ENCODE measurements at regions not wholly inside any gene's neighbourhood (a gene's known extent, or its start where the extent isn't known, plus 50 kb on each side); places are given as distances from the start of the nearest gene placed in this dataset.
"Not testable (repeated sequence)": the region's sequence is repeated elsewhere in the genome, so short reads cannot be mapped to it uniquely, and the experiment has no call there.

DNA sequence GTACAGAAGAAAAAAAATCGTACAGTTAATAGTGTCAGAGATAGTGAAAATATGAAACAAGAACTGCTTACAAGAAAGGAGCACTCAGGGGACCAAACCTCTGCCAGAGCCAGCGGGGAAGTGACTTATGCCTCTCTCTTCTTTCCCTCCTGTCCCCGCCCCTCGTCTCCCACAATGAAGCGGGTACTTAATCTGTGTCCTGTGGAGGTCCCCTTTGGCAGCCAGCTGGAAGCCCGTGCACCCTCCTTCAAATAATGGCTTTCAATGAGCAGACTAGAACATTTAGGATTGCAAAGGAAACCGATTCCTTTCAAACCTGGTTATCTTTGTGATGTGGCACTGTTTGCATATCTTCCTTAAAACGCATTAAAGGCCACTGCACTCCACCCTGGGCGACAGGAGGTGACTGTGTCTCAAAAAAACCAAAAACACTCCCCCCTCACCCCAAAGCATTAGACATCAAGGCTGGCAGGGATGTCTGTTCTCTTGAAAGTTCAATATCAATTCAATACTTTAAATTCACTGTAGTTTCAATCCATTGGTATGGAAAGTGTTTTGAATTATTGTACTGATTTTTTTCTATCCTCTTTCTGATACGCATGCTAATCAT lies 51.7 kb downstream of the PPIAL4C start:
- not testable (repeated sequence) for DNase-seq (ENCODE audit: extremely low read depth in 1 of 2, low read depth in 1 of 2)

DNA sequence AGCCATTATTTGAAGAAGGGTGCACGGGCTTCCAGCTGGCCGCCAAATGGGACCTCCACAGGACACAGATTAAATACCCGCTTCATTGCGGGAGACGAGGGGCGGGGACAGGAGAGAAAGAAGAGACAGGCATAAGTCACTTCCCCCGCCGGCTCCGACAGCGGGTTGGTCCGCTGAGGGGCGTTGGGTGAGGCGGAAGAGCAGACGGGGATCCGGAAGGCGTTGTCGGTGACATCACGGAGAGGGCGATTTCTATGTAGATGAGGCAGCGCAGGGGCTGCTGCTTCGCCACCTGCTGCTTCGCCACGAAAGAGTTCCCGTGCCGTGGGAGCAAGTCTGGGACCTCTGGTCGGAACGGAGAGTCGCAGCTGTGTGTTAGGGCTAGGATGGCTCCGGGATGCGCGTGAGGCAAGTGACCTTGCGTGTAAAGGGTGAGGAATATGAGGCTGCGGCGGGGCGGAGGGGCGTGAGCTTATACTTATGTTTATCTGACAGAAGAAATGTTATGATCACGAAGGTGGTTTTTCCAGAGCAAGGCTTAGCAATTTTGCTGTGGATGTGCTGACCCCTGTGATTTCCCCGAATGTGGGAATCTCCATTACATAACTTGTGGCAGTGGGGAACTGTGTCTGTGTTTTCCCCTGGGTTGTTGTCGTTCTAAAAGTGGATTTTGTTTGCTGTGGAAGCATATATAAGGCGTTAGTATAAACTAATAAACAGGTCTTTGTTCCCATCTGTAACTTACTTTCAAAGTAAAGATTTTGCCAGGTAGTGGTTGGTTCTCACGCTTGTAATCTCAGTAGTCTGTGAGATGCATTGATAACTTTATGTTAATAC lies 52.9 kb downstream of the PPIAL4C start:
- DNase-seq (ENCODE audit: extremely low read depth in 1 of 2, low read depth in 1 of 2): peak; percentile 73 to 83

DNA sequence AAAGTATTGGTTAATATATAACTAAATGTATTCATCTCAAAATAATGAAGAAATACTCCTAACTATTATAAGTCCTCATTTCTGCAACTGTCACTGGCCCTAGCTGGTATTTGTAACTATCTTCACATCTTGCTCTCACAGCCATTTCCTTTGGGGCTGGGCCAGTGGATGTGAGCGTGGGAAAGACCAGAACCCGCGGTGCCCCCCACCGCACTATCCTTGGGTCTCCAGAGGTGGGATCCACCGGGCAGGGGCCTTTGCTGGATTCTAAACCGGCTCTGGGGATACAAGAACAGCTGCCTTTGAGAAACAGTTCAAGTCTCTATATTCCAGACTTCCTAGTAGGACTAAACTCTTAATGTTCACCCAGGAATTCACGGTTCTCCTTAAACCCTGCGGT lies 54.8 kb downstream of the PPIAL4C start:
- DNase-seq (ENCODE audit: extremely low read depth in 1 of 2, low read depth in 1 of 2): not testable (repeated sequence)

DNA sequence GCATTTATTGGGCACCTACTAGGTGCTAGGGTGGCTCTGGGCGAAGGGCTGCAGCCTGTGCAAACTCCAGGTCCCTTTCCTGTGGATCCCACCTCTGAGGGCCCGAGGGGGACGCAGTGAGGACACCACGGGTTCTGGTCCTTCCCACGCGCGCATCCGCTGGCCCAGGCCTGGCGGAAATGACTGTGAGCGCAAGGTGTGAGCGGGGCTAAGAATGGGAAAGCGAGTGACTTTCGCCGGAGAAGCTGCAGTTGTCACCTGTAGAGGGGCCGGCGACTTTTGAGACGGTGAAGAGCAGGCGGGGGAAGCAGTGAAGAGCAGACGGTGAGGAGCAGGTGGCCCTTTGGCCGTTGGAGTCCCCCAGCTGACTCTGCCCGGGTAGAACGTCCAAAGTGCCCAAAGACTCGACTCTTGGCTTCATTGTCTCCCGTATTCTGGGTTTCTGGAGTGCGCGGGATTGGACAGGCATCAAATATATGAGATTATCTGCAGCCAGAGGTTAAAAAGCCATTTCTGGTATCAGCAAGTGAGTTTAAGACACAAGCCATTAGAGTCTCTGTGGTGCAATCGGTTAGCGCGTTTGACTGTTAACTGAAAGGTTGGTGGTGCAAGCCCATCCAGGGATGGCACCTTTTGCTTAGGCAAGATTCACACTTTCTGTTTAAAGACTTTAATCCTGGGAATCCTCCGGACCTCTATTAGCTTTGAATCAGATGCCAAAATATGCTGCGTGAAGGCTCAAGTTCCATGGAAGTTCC lies 55.4 kb downstream of the PPIAL4C start:
- DNase-seq (ENCODE audit: extremely low read depth in 1 of 2, low read depth in 1 of 2): not testable (repeated sequence)

DNA sequence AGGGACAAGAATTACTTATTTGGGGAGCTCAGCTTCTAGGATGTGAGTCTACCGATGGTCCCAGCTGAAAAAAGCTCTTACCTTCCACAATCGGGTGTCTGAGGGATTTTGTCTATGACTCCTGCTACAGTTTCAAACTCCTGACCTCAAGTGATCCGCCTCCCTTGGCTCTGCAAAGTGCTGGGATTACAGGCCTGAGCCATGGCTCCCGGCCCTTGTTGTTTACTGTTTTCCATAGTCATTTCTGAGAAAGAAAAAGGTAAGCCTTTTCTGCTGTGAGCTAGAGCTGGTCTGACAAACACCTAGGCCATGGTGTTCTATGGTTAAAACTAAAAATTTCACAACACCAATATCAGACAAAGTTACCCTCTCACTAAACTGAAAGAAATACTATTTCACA lies 57.5 kb downstream of the PPIAL4C start:
- DNase-seq (ENCODE audit: extremely low read depth in 1 of 2, low read depth in 1 of 2): not testable (repeated sequence)

DNA sequence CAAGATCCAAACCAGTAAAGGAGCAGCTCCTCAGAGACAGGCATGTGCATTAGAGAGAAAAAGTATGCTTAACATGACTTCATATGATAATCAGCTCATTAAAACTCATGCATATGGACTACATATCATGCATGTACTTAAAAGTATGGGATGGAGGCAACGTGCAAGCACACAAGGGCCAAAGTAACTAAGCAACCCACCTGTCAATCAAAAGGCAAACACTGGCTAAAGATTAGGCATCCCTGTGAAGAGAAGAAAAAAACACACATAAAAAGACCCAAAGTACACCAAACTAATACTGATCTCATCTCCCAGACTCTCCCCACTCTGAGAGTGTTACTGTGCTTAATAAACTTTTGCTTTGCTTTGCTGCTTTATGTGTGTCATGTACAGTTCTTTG lies 61.2 kb downstream of the PPIAL4C start:
- DNase-seq (ENCODE audit: extremely low read depth in 1 of 2, low read depth in 1 of 2): not testable (repeated sequence)

DNA sequence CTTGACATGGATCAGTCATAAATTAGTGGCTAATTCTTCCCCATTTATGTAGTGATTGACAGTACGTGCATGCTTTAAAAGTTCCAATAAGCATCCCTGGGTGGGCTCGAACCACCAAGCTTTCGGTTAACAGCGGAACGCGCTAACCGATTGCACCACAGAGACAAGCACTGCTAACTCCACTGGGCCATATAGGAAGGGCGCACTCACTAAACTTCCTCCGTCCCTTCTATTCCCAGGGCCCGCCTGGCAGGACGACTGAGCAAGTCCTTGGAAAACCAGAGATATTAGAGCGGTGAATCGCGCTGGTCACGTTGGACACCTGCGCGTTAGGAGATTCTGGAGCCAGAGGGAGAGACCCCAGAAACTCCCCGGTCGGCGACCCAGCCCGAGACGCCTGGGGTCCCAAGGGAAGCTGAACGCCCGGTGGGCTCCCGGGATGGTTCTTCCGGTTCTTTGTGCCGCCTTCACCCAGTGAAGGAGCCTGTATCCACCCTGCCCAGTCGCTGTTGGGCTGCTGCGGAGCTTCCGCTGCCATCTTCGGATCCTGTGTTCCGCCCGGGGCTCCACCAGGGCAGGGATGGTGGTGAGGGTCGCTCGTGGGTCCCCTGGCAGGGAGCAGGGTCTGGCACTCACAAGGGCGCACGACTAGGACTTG lies 62.8 kb downstream of the PPIAL4C start:
- not testable (repeated sequence) for DNase-seq (ENCODE audit: extremely low read depth in 1 of 2, low read depth in 1 of 2)

DNA sequence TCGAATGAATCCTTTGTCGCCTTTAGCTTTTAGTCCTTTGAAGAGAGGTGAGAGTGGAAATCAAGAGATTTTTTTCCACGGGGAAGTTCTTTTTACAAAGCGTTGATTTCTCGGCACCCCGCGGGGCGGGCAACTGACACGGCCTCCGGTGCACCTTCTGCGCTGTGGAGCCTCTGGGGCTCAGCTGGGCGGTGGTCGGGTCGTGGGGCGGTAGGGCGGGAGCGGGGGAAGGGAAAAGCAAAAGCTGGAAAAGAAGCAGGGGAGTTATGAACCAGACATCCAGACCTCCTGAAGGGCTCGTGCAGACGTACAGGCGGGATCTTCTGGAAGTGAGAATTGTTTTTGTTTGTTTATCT lies 63.3 kb downstream of the PPIAL4C start:
- DNase-seq (ENCODE audit: extremely low read depth in 1 of 2, low read depth in 1 of 2): not testable (repeated sequence)

DNA sequence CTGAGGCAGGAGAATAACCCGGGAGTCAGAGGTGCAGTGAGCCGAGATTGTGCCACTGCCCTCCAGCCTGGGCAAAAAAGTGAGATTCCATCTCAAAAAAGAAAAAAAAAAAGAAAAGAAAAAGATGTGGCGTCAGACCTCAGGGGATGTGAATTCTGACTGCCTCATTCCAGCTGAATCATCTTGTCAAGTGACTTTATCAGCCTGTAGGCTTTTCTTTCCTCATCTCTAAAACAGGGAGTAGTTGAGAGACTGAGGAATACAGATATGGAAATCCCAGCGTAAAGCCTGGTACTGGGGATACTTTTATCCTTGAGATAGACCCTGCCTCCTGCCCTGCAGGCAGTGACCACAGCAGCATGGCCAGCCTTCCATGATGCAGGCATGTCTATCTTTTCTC lies 74.1 kb downstream of the PPIAL4C start:
- not testable (repeated sequence) for DNase-seq (ENCODE audit: extremely low read depth in 1 of 2, low read depth in 1 of 2)

DNA sequence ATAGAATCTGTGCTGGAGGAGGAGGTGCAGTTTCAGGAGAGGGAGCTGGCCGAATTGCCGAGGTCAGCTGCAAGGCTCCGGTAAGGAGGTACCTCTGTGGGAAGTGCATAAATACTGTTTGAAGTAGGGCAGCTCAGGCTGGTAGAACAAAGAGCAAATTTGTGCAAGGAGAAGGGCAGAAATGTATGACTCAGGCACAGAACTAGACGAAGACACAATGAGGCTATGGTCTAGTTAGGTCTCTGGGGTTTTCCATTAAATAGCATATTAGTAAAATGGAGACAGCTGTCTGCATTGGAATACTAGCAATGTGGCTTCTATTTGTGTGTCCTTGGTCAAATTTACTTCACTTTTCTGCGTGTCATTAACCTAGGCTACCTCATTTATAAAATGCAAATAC lies 74.5 kb downstream of the PPIAL4C start:
- DNase-seq (ENCODE audit: extremely low read depth in 1 of 2, low read depth in 1 of 2): not testable (repeated sequence)

DNA sequence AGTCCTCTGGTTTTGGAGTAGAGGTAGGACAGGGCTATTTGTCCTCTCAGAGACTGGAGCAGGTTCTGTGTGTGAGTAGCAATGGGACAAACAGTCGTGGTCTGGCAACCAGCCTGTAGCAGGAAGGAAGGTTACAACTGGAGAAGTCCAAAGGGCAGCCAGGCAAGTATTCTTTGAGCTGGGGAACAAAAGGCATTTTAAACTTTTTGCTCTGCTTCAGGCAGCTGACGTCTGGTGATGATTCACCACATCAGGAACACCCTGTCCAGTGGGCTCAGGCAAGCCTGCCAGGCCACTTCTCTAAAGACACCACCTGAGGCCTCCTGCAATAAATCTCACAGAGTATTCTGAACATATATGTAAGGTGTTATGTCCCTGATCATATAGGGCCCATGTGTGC lies 81.0 kb downstream of the PPIAL4C start:
- DNase-seq (ENCODE audit: extremely low read depth in 1 of 2, low read depth in 1 of 2): not testable (repeated sequence)

DNA sequence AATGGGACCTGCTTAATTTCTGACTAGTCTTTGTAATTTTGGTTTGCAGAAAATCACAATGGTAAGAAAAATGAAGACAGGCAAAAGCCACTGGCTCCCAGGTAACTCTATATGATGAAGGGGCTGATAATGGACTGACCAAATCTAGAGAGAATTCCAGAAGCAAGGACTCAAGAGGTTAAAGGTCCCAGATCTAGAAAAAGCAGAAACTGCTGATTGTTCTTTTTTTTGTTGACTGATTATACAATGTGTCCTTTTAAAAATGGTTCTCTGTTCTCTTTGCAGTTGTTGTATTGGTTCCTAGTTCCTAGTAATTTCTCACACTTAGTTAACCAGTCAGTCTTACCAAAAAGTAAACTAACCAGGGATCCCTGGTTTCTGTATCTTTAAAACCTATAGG lies 81.4 kb downstream of the PPIAL4C start:
- not testable (repeated sequence) for DNase-seq (ENCODE audit: extremely low read depth in 1 of 2, low read depth in 1 of 2)

DNA sequence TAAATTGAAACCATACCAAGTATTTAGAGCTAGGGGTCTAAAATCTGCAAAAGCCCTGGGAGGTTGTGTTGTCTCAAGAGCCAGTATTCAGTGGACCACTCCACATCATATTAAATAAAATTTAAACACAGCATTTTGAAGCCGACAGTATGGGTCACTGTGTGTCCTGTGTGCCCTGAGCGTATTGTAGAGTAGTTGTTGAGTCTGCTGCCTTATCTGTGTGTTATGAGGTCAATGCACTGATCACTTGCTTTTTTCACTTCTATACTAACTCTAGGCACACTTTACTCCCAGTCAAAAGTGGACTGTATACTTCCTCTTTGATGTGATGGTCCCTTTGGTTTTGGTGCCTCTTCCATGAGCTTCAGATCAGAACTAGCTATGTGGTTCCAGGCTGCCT lies 81.9 kb downstream of the PPIAL4C start:
- not testable (repeated sequence) for DNase-seq (ENCODE audit: extremely low read depth in 1 of 2, low read depth in 1 of 2)

DNA sequence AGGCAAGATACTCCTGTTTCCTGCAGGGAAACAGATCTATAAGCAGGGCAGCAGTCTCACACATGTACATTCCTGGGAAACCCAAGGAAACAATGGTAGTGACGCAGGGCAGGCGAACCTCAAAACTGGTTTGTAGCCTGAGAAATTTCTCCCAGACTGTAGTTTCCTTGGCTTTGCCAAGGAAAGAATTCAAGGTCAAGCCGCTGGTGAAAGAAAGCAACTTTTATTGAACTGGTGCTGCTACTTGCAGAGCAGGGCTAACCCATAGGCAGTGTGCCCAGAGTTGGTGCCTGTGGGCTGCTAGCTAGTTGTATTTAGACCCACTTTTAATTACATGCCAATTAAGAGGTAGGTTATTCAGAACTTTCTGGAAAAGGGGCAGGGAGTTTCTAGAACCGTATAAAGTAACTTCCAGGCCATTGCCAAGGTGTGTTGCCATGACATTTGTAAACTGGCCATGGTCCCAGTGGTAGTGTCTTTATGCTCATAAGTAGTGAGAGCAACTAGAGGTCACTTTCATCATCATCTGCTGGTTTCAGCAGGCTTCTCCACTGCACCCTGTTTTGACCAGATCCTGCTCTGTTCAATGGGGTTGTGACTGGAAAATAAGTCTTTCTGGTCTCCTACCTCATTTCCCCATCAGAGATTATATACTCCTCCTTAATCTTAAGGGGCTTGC lies 89.7 kb downstream of the PPIAL4C start:
- not testable (repeated sequence) for DNase-seq (ENCODE audit: extremely low read depth in 1 of 2, low read depth in 1 of 2)

DNA sequence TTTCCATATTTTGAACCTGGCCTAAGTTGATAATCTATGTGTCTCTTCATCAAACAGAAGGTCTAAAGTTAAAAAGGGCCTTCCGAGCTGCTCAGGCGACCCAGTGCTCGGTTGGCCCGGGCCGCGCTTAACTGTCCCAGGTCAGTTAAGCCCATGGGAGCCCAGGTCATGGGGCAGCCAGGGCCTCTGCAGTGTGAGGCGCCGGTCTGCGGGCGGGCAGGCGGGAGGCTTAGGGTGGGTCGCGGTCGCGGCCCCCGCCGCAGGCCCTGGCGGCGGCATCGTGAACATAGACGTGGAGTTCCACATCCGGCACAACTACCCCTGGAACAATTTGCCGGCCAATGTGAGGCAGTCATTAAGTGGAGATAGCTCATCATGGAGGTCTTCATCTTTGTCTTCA lies 91.3 kb downstream of the PPIAL4C start:
- not testable (repeated sequence) for DNase-seq (ENCODE audit: extremely low read depth in 1 of 2, low read depth in 1 of 2)

DNA sequence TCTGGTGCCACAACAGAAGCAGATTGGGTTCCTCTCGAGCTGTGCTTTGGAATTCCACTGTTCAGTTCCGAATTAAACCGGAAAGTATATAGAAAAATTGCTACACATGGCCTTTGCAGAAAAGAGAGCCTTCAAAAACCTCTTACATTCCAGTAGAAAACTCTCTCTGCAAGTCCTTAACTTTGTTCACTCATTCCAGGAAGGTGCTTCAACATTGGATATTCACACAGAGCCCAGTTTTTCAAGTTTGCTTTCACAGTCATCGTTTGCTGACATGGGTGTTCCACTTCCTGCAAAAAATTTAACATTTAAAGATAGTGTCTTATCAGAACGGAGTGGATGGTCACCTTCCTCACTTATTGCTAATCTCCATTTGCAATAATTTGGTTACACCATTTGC lies 93.7 kb downstream of the PPIAL4C start:
- DNase-seq (ENCODE audit: extremely low read depth in 1 of 2, low read depth in 1 of 2): not testable (repeated sequence)

DNA sequence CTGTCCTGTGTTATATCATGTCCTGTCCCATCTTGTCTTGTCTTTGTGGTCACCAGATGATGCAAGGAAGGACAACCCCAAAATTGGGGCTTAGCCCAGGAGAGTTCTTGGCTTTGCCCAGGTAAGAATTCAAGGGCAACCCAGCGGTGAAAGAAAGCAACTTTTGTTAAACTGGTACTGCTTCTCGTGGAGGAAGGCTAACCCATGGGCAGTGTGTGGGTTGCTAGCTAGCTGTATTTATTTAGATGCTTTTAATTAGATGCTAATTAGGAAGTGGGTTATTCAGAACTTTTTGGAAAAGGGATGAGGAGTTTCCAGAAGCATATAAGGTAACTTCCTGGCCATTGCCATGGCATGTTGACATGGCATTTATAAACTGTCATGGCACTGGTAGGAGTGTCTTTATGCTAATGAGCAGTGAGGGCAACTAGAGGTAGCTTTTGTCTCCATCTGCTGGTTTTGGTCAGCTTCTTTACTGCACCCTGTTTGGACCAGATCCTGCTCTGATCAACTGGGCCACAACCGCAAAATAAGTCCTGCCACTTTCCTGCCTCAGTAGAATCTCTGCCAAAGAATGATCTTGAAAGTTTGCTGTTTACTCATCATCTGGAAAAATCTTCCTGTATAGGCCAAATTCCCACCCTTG lies 95.8 kb upstream of the FCGR1A start:
- DNase-seq (ENCODE audit: extremely low read depth in 1 of 2, low read depth in 1 of 2): not testable (repeated sequence)

DNA sequence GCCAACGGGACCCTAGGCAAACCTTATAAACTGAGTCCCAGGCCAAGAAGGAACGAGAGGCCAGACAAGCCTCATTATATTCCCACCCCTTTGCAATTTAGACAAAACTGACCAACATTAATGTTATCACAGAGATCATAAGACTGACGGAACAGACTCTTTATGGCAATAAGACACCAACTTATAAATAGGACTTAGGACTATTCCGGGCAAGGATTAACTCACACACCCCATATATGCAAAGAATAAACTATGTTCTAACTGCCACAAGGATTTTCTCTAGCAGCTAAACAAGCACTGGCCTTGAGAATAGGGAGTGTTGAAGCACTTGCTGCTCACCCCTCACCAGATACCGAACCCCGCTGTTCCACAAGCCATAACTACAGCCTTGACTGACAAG lies 91.1 kb upstream of the FCGR1A start:
- not testable (repeated sequence) for DNase-seq (ENCODE audit: extremely low read depth in 1 of 2, low read depth in 1 of 2)

DNA sequence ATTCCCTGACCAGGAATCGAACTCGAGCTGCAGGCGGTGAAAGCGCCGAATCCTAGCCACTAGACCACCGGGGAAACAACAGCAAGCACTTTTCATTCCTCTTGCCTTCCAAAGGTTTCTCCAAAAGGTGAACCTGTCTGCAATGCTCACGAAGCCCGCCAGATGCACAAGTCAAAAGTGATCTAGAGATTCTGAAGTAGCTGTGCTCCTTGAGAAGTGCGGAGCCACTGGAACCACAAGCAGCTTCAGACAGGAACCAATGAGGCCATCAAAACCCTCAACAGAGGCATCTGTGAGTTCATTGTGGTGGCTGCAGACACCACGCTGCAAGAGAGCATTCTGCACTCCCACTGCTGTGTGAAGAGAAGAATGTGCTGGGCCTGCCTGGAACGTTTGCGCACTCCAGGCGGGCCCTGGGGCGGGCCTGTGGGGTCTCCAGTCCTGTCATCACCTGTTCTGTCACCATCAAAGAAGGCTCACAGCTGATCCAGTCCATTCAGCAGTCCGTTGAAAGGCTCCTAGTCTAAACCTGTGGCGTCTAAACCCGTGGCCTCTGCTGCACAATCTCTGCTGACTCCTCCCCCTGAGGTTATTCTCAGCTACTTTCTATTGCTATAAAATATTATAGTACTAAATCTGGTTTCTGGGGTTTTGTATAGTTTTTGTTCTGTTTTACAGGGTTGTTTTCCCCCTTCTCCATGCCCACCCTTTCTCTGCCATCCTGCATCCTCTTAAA lies 89.5 kb upstream of the FCGR1A start:
- DNase-seq (ENCODE audit: extremely low read depth in 1 of 2, low read depth in 1 of 2): peak in 1 of 2 donors; percentile 12

Data from activated CD8-positive, alpha-beta memory T cell treated with anti-CD3 and anti-CD28 coated beads for 1 hour (primary cell).